ENCODE measurements at regions not wholly inside any gene's neighbourhood (a gene's known extent, or its start where the extent isn't known, plus 50 kb on each side); places are given as distances from the start of the nearest gene placed in this dataset.
A peak's percentile ranks its signal among the peaks of the same experiment; 100 is the strongest.

DNA sequence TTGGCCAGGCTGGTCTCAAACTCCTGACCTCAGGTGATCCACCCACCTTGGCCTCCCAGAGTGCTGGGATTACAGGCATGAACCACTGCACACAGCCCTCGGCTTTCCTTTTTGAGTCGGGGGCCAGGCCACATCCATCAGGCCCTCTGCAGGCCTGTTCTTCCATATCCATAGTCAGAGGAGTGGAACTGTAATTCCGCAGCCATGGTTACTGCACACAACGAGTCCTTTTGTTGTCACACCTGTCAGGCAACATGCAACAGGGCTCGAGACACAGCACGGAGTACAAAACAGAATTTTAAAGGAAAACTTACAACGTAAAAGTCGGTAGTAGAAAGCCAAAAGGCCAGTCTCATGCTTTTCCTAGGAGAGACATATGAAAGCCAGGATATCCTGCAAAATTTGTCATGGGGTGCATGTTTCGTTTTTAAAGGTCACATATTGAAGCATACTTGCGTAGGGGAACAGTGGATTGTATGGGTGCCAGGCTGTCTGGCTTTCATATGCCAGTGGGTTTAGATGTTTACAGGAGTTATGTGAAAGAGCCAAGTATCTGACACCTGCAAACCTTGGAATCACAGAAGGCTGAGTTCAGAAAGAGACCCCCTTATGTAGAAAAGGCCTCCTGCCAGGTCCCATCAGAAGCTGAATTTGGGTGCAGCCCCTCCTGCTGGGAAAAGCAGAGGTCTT, 63.2 kb upstream of the LPP start:
- no peak for DNase-seq
- H3K36me3 ChIP-seq: no peaks in the 10 kb centered on the region
- 68 to 77% methylated on average over 10 of the region's 10 CpGs for WGBS, 2 donors
- ATAC-seq: peak in 4 of 8 donors; percentile 34 to 51 (median 46)
- no peaks in the 10 kb centered on the region for H3K9me3 ChIP-seq
- no peak for TF ChIP-seq CTCF (IDR thresholded peaks at IDR 0.05)
- H3K27me3 ChIP-seq: no peaks in the 10 kb centered on the region
- intact Hi-C loops (cut with DNase I): no loop called here
- peaks cover 0 to 6% (median 0%) of the 10 kb centered on the region in 9 donors for H3K4me1 ChIP-seq
- no peak overlapping the region for H3K4me3 ChIP-seq
- H3K27ac ChIP-seq: no peak overlapping the region

DNA sequence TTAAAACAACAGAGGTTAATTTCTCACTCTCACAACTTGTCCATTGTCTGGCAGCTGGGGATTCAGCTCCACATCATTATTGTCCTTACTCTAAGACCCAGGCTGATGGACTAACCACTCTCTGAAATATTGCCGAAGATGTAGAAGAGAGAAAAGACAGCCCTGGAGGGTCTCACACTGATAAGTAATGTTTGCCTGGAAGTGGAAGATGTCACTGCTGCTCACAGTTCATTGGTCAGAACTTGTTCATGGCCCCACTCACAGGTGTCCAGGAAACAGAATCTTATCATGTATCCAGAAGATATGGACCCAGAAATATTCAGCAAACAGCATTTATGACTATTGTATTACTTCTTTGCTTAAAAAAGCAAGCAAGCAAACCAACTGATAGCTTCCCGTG, 62.2 kb upstream of the LPP start:
- Histone ChIP-seq H3K4me1 (peaks cover 0 to 6% (median 0%) of the 10 kb centered on the region in 9 donors), H3K9me3 (no peaks in the 10 kb centered on the region), H3K27me3 (no peaks in the 10 kb centered on the region), H3K4me3 (no peak overlapping the region), H3K27ac (no peak overlapping the region), H3K36me3 (no peaks in the 10 kb centered on the region)
- 84 to 94% methylated on average over 2 of the region's 2 CpGs for WGBS, 2 donors
- DNase-seq (no peak), ATAC-seq (no peak)
- intact Hi-C loops (cut with DNase I): no loop called here
- TF ChIP-seq CTCF (IDR thresholded peaks at IDR 0.05): no peak

DNA sequence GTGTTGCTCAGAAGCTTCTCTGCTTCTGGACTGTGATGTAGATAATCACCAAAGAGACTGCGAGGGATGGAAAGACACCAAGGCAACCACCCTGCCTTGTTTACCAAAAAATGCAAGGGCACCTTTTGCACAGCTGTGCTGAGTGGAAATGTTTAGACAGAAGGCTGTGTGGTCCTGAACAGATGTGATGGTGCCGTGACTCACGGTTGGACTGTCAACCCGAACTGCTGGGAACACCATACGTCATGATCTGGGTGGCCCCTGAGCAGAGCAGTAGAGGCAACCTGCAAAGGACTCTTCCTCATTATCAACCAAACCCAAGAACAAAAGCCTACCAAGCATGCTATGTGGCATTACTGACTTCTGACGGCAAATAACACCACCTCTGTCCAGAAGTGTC, 61.3 kb upstream of the LPP start:
- Histone ChIP-seq H3K4me3 (no peak overlapping the region), H3K27ac (no peak overlapping the region), H3K36me3 (no peaks in the 10 kb centered on the region), H3K4me1 (peaks cover 0 to 7% (median 0%) of the 10 kb centered on the region in 9 donors), H3K9me3 (no peaks in the 10 kb centered on the region), H3K27me3 (no peaks in the 10 kb centered on the region)
- TF ChIP-seq CTCF (IDR thresholded peaks at IDR 0.05): no peak
- DNase-seq (no peak), ATAC-seq (no peak)
- WGBS, 2 donors: 79 to 82% methylated on average over 6 of the region's 6 CpGs
- intact Hi-C loops (cut with DNase I): no loop called here

DNA sequence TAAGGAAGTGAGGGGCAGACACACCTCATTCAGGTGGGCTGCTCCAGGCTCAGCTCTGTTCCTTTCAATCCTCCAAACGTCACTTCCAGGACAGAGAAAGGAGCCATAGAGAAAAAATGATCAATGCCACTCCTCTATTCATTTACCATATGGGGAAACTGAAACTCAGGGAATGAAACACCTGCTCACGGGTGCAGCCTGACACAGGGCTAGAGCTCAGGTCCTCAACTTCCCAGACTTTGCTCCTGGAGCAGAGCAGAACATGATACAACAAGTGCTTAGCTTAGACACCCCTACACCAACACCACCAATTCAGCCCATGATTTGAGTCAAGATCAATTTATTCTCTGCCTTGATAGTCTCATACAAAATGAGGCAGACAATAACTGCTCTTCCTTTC, 58.5 kb upstream of the LPP start:
- Histone ChIP-seq H3K27ac (no peak overlapping the region), H3K4me1 (peaks cover 0 to 15% (median 5%) of the 10 kb centered on the region in 9 donors), H3K4me3 (no peak overlapping the region), H3K36me3 (no peaks in the 10 kb centered on the region), H3K27me3 (no peaks in the 10 kb centered on the region), H3K9me3 (peaks cover 0 to 6% (median 0%) of the 10 kb centered on the region in 11 donors)
- no peak for DNase-seq
- ATAC-seq: no peak
- no peak for TF ChIP-seq CTCF (IDR thresholded peaks at IDR 0.05)
- 84 to 89% methylated on average over 2 of the region's 2 CpGs for WGBS, 2 donors
- intact Hi-C loops (cut with DNase I): no loop called here
